HL-60 (cell line): ENCODE measurements at regions not wholly inside any gene's neighbourhood (a gene's known extent, or its start where the extent isn't known, plus 50 kb on each side); places are given as distances from the start of the nearest gene placed in this dataset.

Experiments used
- DNase-seq, 2 experiments: peaks; one replicate each; pipeline ENCODE4 v3.0.0-alpha.2; 2010 to 2020; ENCODE audit warnings: low read depth in 1 of 2, low spot score in 1 of 2
- H3K27ac ChIP-seq: fragments of 250-450 bp; sonication (Bioruptor Pico); replicated peaks from 2 replicates; pipeline ENCODE4 v1.5.1; 2020; ENCODE audit warnings: mild to moderate bottlenecking, moderate library complexity
- H3K27me3 ChIP-seq: fragments of 250-450 bp; sonication (Bioruptor Pico); 2 replicates; pipeline ENCODE4 v1.5.1; 2021; ENCODE audit warnings: mild to moderate bottlenecking, moderate library complexity; ENCODE audit not compliant: insufficient read depth, poor library complexity, severe bottlenecking
- H3K4me3 ChIP-seq: replicated peaks from 2 replicates; pipeline ENCODE4 v1.5.1; 2011; ENCODE audit warnings: mild to moderate bottlenecking, control low read depth, low read length; ENCODE audit not compliant: insufficient read depth
- CTCF ChIP-seq: IDR thresholded peaks from one replicate; pipeline ENCODE4 v1.5.1; 2011; ENCODE audit warnings: low read length, control low read depth, inconsistent platforms; ENCODE audit not compliant: insufficient read depth
- GABPA ChIP-seq: IDR thresholded peaks from 2 replicates; pipeline ENCODE4 v1.6.1; 2012; ENCODE audit warnings: low read depth
- POLR2AphosphoS5 ChIP-seq: IDR thresholded peaks from 2 replicates; pipeline ENCODE4 v1.6.1; 2012; ENCODE audit warnings: low read depth
- REST ChIP-seq: IDR thresholded peaks from 2 replicates; pipeline ENCODE4 v1.6.1; 2012; ENCODE audit warnings: low read depth; ENCODE audit not compliant: insufficient replicate concordance
- SPI1 ChIP-seq: IDR thresholded peaks from 2 replicates; pipeline ENCODE4 v1.6.1; 2012; ENCODE audit warnings: low read depth, mild to moderate bottlenecking, borderline replicate concordance

- Histone ChIP-seq H3K27ac (no peak overlapping the region), H3K4me3 (no peak overlapping the region), H3K27me3 (peaks cover 3% of the 10 kb centered on the region)
- no peak for DNase-seq
- no peak for TF ChIP-seq GABPA
- TF ChIP-seq REST, result no peak
- no peak for TF ChIP-seq CTCF
- no peak for TF ChIP-seq SPI1
- no peak for TF ChIP-seq POLR2AphosphoS5
Measured at GRCh38 chr2:217275091-217275490, 415.2 kb upstream of the TNP1 start.

GRCh38 chr2:217274578-217274977 lies 414.7 kb upstream of the TNP1 start:
- TF ChIP-seq REST (no peak), SPI1 (no peak), POLR2AphosphoS5 (no peak), GABPA (no peak), CTCF (no peak)
- peaks cover 3% of the 10 kb centered on the region for H3K27me3 ChIP-seq
- DNase-seq, result no peak
- no peak overlapping the region for H3K4me3 ChIP-seq
- no peak overlapping the region for H3K27ac ChIP-seq

GRCh38 chr2:217273851-217274250 lies 414.0 kb upstream of the TNP1 start:
- DNase-seq, result no peak
- H3K27me3 ChIP-seq, result peaks cover 3% of the 10 kb centered on the region
- no peak for TF ChIP-seq POLR2AphosphoS5
- no peak for TF ChIP-seq REST
- no peak for TF ChIP-seq GABPA
- TF ChIP-seq SPI1, result no peak
- TF ChIP-seq CTCF, result no peak
- H3K27ac ChIP-seq, result no peak overlapping the region
- no peak overlapping the region for H3K4me3 ChIP-seq
